Nephron progenitor cell (in vitro differentiated cells): ENCODE measurements at regions not wholly inside any gene's neighbourhood (a gene's known extent, or its start where the extent isn't known, plus 50 kb on each side); places are given as distances from the start of the nearest gene placed in this dataset.

Experiments used
- DNase-seq: peaks from one replicate; pipeline ENCODE4 v3.0.0; 2021
- H3K27ac Mint-ChIP-seq: 2 replicates; pipeline ENCODE4 v1.8.0; 2021; ENCODE audit warnings: mild to moderate bottlenecking, moderate library complexity, mixed read lengths
- H3K27me3 Mint-ChIP-seq: 2 replicates; pipeline ENCODE4 v1.8.0; 2021; ENCODE audit warnings: mild to moderate bottlenecking, low read depth, mixed read lengths; ENCODE audit not compliant: poor library complexity
- H3K36me3 Mint-ChIP-seq: 2 replicates; pipeline ENCODE4 v1.8.0; 2021; ENCODE audit warnings: low read depth, mixed read lengths
- H3K4me1 Mint-ChIP-seq: 2 replicates; pipeline ENCODE4 v1.8.0; 2021; ENCODE audit warnings: mixed read lengths
- H3K4me3 Mint-ChIP-seq: 2 replicates; pipeline ENCODE4 v1.8.0; 2021; ENCODE audit warnings: mild to moderate bottlenecking, moderate library complexity, mixed read lengths
- H3K9me3 Mint-ChIP-seq: 2 replicates; pipeline ENCODE4 v1.8.0; 2021; ENCODE audit warnings: mild to moderate bottlenecking, moderate library complexity, mixed read lengths
- TF ChIP-seq, protein P1 (sequence below): fragments of 200-600 bp; sonication (generic); IDR thresholded peaks from 2 replicates; pipeline ENCODE4 v1.5.0; 2021; ENCODE audit warnings: antibody characterized with exemption

DNA sequence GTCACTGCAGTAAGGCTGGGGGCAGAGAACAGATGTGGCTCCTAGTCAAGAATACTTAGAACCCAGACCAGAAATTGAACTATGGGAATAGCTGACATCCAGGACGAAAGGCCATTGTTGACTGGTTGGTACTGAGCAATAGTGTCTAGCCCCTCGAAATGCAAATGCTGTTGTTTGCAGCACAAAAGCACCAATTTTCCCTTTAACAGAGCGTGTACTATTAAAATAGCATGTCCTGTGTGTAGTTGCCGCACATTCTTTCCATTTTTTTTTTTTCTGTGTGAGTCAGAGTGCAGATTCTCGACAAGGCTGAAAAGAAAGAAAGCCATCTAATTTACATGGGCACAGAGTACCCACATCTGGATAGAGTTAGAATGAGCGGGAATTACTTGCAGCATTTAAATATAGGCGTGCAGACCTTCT, 302.4 kb downstream of the PTEN start:
- H3K27ac Mint-ChIP-seq, result no peak overlapping the region
- DNase-seq, result no peak

DNA sequence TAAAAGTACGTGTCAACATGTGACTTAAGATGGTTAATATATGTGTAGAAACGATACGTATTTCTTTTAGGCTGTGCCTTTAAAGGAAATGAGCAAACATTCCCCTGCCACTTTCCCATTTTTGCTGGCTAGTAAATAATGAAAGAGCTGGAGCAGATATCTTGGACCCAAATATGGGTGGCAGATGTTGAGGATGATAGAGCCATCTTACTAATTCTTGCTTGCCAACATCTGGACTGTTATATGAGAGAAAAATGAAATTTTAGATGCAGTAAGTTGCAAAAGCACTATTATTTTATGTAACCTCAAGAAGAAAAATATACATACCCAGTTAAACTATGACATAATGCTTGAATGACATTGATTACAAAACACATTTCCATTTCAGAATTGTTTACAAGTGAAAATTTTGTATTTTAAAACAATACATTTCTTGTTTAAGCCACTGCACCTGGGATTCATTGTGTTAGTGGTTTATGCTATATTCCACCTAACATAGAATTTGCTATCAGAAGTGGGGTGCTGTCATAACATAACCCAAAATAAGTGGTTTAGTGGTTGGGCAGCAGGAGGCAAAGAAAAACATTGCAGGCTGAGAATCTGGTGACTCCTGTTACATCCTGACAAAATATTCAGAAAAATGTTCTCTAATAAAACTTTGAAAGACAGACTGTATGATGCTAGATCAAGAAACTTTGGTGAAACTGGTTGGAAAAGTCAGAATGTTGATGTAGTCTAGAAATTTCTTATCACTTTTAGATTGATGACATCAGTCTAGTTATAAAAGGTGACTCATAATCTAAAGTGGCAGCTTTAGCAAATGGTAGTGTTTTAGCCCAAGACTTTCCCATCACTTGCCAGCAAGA, 305.0 kb downstream of the PTEN start:
- peaks cover 3% of the 10 kb centered on the region for H3K27me3 Mint-ChIP-seq
- peaks cover 9% of the 10 kb centered on the region for H3K4me1 Mint-ChIP-seq
- TF ChIP-seq, protein P1, sequence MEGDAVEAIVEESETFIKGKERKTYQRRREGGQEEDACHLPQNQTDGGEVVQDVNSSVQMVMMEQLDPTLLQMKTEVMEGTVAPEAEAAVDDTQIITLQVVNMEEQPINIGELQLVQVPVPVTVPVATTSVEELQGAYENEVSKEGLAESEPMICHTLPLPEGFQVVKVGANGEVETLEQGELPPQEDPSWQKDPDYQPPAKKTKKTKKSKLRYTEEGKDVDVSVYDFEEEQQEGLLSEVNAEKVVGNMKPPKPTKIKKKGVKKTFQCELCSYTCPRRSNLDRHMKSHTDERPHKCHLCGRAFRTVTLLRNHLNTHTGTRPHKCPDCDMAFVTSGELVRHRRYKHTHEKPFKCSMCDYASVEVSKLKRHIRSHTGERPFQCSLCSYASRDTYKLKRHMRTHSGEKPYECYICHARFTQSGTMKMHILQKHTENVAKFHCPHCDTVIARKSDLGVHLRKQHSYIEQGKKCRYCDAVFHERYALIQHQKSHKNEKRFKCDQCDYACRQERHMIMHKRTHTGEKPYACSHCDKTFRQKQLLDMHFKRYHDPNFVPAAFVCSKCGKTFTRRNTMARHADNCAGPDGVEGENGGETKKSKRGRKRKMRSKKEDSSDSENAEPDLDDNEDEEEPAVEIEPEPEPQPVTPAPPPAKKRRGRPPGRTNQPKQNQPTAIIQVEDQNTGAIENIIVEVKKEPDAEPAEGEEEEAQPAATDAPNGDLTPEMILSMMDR, result no peak
- DNase-seq, result no peak
- H3K9me3 Mint-ChIP-seq, result peaks cover 8% of the 10 kb centered on the region
- H3K36me3 Mint-ChIP-seq, result no peaks in the 10 kb centered on the region
- no peak overlapping the region for H3K4me3 Mint-ChIP-seq
- no peak overlapping the region for H3K27ac Mint-ChIP-seq

More for the DNA sequence above, 302.4 kb downstream of the PTEN start:
- H3K36me3 Mint-ChIP-seq, result no peaks in the 10 kb centered on the region
- H3K4me1 Mint-ChIP-seq, result peaks cover 9% of the 10 kb centered on the region
- peaks cover 9% of the 10 kb centered on the region for H3K9me3 Mint-ChIP-seq
- TF ChIP-seq, protein P1, result no peak
- no peak overlapping the region for H3K4me3 Mint-ChIP-seq
- peaks cover 7% of the 10 kb centered on the region for H3K27me3 Mint-ChIP-seq

DNA sequence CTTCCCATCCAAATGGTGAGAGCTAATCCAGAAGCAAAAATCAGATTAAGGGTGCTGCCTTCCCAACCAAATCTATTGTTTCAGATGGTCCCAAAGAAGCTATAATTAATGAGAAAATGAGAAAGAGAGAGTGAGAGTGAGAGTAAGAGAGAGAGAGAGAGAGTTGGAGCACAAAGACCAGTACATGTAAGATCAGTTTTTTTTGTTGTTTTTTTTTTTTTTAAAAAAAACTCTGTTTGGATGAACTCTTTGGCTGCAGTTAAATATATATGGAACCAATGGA, 305.6 kb downstream of the PTEN start:
- H3K27me3 Mint-ChIP-seq, result peaks cover 3% of the 10 kb centered on the region
- peaks cover 14% of the 10 kb centered on the region for H3K9me3 Mint-ChIP-seq
- DNase-seq, result no peak
- H3K4me3 Mint-ChIP-seq, result no peak overlapping the region
- peaks cover 9% of the 10 kb centered on the region for H3K4me1 Mint-ChIP-seq
- H3K27ac Mint-ChIP-seq, result no peak overlapping the region
- H3K36me3 Mint-ChIP-seq, result no peaks in the 10 kb centered on the region
- TF ChIP-seq, protein P1, result no peak

DNA sequence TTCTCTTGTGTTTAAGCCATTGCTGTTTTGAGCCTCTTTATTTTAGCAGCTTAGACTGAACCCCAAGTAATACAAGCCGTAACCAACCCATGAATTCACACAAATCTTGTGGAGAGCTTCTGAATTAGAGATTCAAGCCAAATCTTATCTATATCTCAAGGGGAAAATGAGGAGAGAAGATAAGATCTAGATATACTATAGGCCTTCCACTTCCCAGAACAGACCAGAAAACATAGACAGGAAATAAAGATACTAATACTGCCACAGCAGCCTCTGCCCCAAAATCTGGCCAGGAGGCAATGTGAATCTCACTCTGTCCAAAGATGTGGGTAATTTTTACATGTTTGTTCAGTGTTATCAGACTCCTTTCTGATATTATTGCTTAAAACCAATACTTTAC, 307.2 kb downstream of the PTEN start:
- no peak for DNase-seq
- H3K36me3 Mint-ChIP-seq, result peaks cover 7% of the 10 kb centered on the region
- H3K27ac Mint-ChIP-seq, result no peak overlapping the region
- peaks cover 27% of the 10 kb centered on the region for H3K9me3 Mint-ChIP-seq
- TF ChIP-seq, protein P1, result no peak
- no peak overlapping the region for H3K4me3 Mint-ChIP-seq
- H3K4me1 Mint-ChIP-seq, result no peaks in the 10 kb centered on the region
- peaks cover 3% of the 10 kb centered on the region for H3K27me3 Mint-ChIP-seq

DNA sequence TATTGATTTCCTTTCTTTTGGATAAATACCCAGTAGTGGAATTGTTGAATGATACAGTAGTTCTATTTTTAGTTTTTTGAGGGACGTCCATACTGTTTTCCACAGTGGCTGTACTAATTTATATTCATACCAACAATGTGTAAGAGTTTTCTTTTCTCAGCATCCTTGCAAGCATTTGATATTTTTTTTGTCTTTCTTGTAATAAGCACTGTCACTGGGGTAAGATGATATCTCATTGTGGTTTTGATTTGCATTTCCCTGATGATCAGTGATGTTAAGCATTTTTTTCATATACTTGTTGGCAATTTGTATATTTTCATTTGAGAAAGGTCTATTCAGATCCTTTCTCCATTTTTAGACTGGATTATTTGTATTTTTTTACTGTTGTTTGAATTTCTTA, 308.7 kb downstream of the PTEN start:
- DNase-seq, result no peak
- Mint-ChIP-seq H3K36me3 (peaks cover 7% of the 10 kb centered on the region), H3K27me3 (peaks cover 3% of the 10 kb centered on the region), H3K4me3 (no peak overlapping the region), H3K9me3 (peaks cover 34% of the 10 kb centered on the region), H3K27ac (no peak overlapping the region), H3K4me1 (no peaks in the 10 kb centered on the region)
- TF ChIP-seq, protein P1, result no peak

DNA sequence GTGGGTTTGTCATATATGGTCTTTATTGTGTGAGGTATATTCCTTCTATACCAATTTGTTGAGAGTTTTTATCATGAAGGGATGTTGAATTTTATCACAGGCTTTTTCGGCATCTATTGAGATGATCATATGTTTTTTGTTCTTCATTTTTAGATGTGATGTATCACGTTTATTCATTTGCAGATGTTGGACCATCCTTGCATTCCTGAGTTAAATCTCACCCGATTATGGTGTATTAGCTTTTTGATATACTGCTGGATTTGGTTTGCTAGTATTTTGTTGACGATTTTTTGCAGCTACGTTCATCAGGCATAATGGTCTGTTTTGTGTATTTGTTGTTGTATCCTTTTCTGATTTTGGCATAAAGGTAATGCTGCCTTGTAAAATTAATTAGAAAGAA, 311.0 kb downstream of the PTEN start:
- no peak for DNase-seq
- no peak overlapping the region for H3K4me3 Mint-ChIP-seq
- H3K27ac Mint-ChIP-seq, result no peak overlapping the region
- H3K36me3 Mint-ChIP-seq, result peaks cover 7% of the 10 kb centered on the region
- peaks cover 34% of the 10 kb centered on the region for H3K9me3 Mint-ChIP-seq
- peaks cover 2% of the 10 kb centered on the region for H3K27me3 Mint-ChIP-seq
- TF ChIP-seq, protein P1, result no peak
- no peaks in the 10 kb centered on the region for H3K4me1 Mint-ChIP-seq
